Prostate gland (tissue), 2 donors: ENCODE measurements at regions not wholly inside any gene's neighbourhood (a gene's known extent, or its start where the extent isn't known, plus 50 kb on each side); places are given as distances from the start of the nearest gene placed in this dataset.

Experiments used
- CTCF ChIP-seq, 4 experiments: fragments of 200-600 bp in 2 of 4; fragments of 450-650 bp in 2 of 4; sonication (generic) in 2 of 4; IDR thresholded peaks; 1 replicate in 3 of 4; 2 replicates in 1 of 4; pipeline ENCODE4 v1.5.1; 2016 to 2019; ENCODE audit warnings: antibody characterized with exemption in 4 of 4, mild to moderate bottlenecking in 2 of 4, moderate library complexity in 2 of 4
- POLR2A ChIP-seq: fragments of 450-650 bp; IDR thresholded peaks from one replicate; pipeline ENCODE4 v1.6.1; 2016; ENCODE audit warnings: antibody characterized with exemption, mild to moderate bottlenecking
- POLR2AphosphoS5 ChIP-seq: sonication (generic); formaldehyde crosslinking; IDR thresholded peaks from one replicate; pipeline ENCODE4 v1.6.1; 2017; ENCODE audit warnings: antibody characterized with exemption

- TF ChIP-seq CTCF (IDR thresholded peaks at IDR 0.05) (no peak), POLR2A (no peak), POLR2AphosphoS5 (no peak)
Observed at GRCh38 chr6:158870649-158870957, 51.4 kb upstream of the EZR start.
